HepG2 (cell line): ENCODE measurements at regions not wholly inside any gene's neighbourhood (a gene's known extent, or its start where the extent isn't known, plus 50 kb on each side); places are given as distances from the start of the nearest gene placed in this dataset.

Experiments used
- ATAC-seq: fragments of 200-7000 bp; cut with Tn5 transposase; 3 replicates; pipeline ENCODE4 v1.9.1; 2020; ENCODE audit warnings: mild to moderate bottlenecking, moderate library complexity
- BruUV-seq: library from RNA; stranded (reverse); fragments of 400-500 nt; replicated peaks from 2 replicates; lab custom pipeline; 2021; lab: Mats Ljungman, UMichigan
- CTCF ChIA-PET: fragments of 300-600 bp; formaldehyde crosslinking; extraction: SDS; loops from one replicate; lab custom pipeline; 2021; ENCODE audit warnings: low total read pairs, inconsistent platforms, low intra/inter-chr PET ratio; lab: Yijun Ruan, JAX
- POLR2A ChIA-PET: fragments of 350-600 bp; sonication (Branson Sonifier 250); formaldehyde crosslinking; loops from one replicate; lab custom pipeline; 2020; ENCODE audit warnings: antibody characterized with exemption, inconsistent platforms; lab: Yijun Ruan, JAX
- DNase-seq: peaks from one replicate; pipeline ENCODE4 v3.0.0-alpha.2; 2015; ENCODE audit warnings: low spot score
- FAIRE-seq: peaks from 3 replicates; lab custom pipeline; 2011; peaks lifted over from hg19 to GRCh38; lab: Jason Lieb, UNC
- H2AFZ ChIP-seq: one replicate; pipeline ENCODE4 v1.6.1; 2011; ENCODE audit warnings: low read length, inconsistent platforms
- H3K27ac ChIP-seq: fragments of 300-600 bp; 3 replicates; pipeline ENCODE4 v1.8.0; 2011; ENCODE audit warnings: mixed run types, mild to moderate bottlenecking, mixed read lengths, low read length, inconsistent platforms; ENCODE audit not compliant: insufficient read depth; ENCODE audit errors: extremely low read length
- H3K27me3 ChIP-seq, 2 experiments: fragments of 200-600 bp in 1 of 2; 2 replicates in 1 of 2; 3 replicates in 1 of 2; pipeline versions ENCODE4 v1.6.0 to v1.8.0; 2011; ENCODE audit warnings: low read length in 2 of 2, mild to moderate bottlenecking in 2 of 2, moderate library complexity in 2 of 2, inconsistent platforms in 1 of 2; ENCODE audit not compliant: insufficient read depth in 2 of 2, control insufficient read depth in 1 of 2
- H3K36me3 ChIP-seq, 2 experiments: fragments of 200-600 bp in 1 of 2; replicated peaks in 1 of 2; 2 replicates in 1 of 2; 3 replicates in 1 of 2; pipeline versions ENCODE4 v1.5.1 to v1.8.0; 2011; ENCODE audit warnings: low read length in 2 of 2, inconsistent platforms in 1 of 2; ENCODE audit not compliant: insufficient read depth in 2 of 2, control insufficient read depth in 1 of 2
- H3K4me1 ChIP-seq: 2 replicates; pipeline ENCODE4 v1.5.1; 2012; ENCODE audit warnings: low read length, inconsistent platforms; ENCODE audit not compliant: insufficient read depth
- H3K4me2 ChIP-seq: 2 replicates; pipeline ENCODE4 v1.6.0; 2011; ENCODE audit warnings: low read depth, low read length, inconsistent platforms
- H3K4me3 ChIP-seq, 3 experiments: fragments of 200-600 bp in 1 of 3; sonication (generic), shearing (Covaris generic) in 1 of 3; replicated peaks in 1 of 3; 2 replicates each; pipeline ENCODE4 v1.5.1; 2011 to 2016; ENCODE audit warnings: low read length in 3 of 3, inconsistent platforms in 2 of 3, low read depth in 2 of 3, mild to moderate bottlenecking in 2 of 3, control low read depth in 1 of 3, mixed read lengths in 1 of 3; ENCODE audit not compliant: insufficient read depth in 1 of 3
- H3K79me2 ChIP-seq: one replicate; pipeline ENCODE4 v1.6.1; 2011; ENCODE audit warnings: low read length, inconsistent platforms; ENCODE audit not compliant: insufficient read depth
- H3K9ac ChIP-seq: 2 replicates; pipeline ENCODE4 v1.6.0; 2011; ENCODE audit warnings: mild to moderate bottlenecking, low read depth, low read length, inconsistent platforms; ENCODE audit not compliant: insufficient read depth
- H3K9me3 ChIP-seq: 2 replicates; pipeline ENCODE4 v1.5.1; 2012; ENCODE audit warnings: mild to moderate bottlenecking, low read length
- H4K20me1 ChIP-seq: 2 replicates; pipeline ENCODE4 v1.6.0; 2011; ENCODE audit warnings: inconsistent platforms, mild to moderate bottlenecking, low read length, moderate library complexity; ENCODE audit not compliant: insufficient read depth
- CBX1 ChIP-seq: IDR thresholded peaks from one replicate; pipeline ENCODE4 v1.6.1; 2016; ENCODE audit warnings: antibody characterized with exemption, low read depth
- FOXP1 ChIP-seq, 2 experiments: fragments of 450-650 bp in 1 of 2; IDR thresholded peaks; 2 replicates each; pipeline ENCODE4 v1.6.1; 2017 to 2018; ENCODE audit warnings: antibody characterized with exemption in 1 of 2
- KLF13 ChIP-seq: sonication (generic); formaldehyde crosslinking; IDR thresholded peaks from 2 replicates; pipeline ENCODE4 v1.4.0; 2020; ENCODE audit warnings: mild to moderate bottlenecking, missing genetic modification reagents
- RBFOX2 ChIP-seq: fragments of 200-400 bp; formaldehyde crosslinking; IDR thresholded peaks from 2 replicates; pipeline ENCODE4 v1.6.1; 2017; ENCODE audit warnings: low read depth, mild to moderate bottlenecking, low read length
- ZNF496 ChIP-seq: sonication (generic); formaldehyde crosslinking; IDR thresholded peaks from 2 replicates; pipeline ENCODE4 v1.8.1; 2023; ENCODE audit warnings: mild to moderate bottlenecking, moderate library complexity, missing genetic modification reagents; ENCODE audit not compliant: insufficient replicate concordance
- ZSCAN20 ChIP-seq: sonication (generic); formaldehyde crosslinking; IDR thresholded peaks from 2 replicates; pipeline ENCODE4 v1.4.0; 2020; ENCODE audit warnings: missing genetic modification reagents, mild to moderate bottlenecking, borderline replicate concordance
- WGBS: methylation state at CpG from one replicate; pipeline ENCODE4 v1.1.6; 2017; ENCODE audit warnings: low lambda C conversion rate; 5-methylcytosine and 5-hydroxymethylcytosine counted together
- in situ Hi-C: cut with HindIII; loops from 2 replicates; pipeline ENCODE4 v1.10.0; 2017; ENCODE audit warnings: low pct_unique_long_range_greater_than_20kb; ENCODE audit not compliant: extremely low pct_ligation_motif_present
- intact Hi-C: fragments of 100-400 bp; cut with micrococcal nuclease; formaldehyde crosslinking; loops from one replicate; pipeline ENCODE4 v1.10.0; 2022; ENCODE audit not compliant: unreplicated experiment
- TF ChIP-seq, protein P1 (sequence below): sonication (generic); formaldehyde crosslinking; IDR thresholded peaks from 2 replicates; pipeline ENCODE4 v1.5.1; 2020; ENCODE audit warnings: mild to moderate bottlenecking, missing genetic modification reagents, moderate library complexity

DNA sequence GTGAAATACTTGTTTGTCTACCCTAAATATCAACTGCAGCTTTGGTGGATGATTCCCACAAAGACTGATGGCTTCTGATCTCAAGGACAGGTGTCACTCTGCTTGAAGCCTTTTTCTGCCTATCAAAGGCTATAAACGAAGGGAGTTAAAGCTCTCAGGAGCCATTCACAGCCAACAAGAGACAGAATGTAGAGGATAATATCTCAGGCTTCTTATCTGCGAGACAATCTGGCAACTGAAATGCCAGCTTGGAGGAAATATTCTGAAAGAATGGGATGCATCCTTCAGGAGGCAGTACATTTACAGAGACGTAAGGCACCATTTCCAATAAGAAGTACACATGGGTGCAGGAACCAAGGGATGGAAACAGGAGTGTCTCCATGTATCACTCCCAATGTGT is 549.4 kb downstream of the GPAM start (continued):
- TF ChIP-seq, protein P1, sequence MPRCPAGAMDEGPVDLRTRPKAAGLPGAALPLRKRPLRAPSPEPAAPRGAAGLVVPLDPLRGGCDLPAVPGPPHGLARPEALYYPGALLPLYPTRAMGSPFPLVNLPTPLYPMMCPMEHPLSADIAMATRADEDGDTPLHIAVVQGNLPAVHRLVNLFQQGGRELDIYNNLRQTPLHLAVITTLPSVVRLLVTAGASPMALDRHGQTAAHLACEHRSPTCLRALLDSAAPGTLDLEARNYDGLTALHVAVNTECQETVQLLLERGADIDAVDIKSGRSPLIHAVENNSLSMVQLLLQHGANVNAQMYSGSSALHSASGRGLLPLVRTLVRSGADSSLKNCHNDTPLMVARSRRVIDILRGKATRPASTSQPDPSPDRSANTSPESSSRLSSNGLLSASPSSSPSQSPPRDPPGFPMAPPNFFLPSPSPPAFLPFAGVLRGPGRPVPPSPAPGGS (CRISPR knock-in tag): no peak

DNA sequence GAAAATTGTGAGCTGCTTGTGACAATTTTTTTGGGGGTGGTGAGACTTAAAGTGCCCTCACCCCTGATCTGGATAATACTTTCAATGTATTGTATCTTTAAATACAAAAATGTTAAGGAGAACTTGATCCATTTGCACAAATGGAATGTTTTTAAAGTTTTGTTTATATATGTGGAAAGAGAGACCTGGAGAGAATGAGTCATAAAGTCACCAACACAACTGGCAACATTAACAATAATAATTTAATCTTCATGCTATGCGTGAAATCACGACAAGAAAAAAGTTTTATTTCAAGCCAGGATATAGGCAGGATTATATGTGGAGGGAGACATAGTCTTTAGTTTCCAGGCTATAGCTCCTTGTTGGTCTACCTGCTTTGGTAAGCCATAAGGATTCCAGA is 537.5 kb downstream of the GPAM start:
- CTCF ChIA-PET: no interaction called here
- in situ Hi-C loops (no loop called here), intact Hi-C loops (no loop called here)
- Histone ChIP-seq H3K36me3 (no peaks in the 10 kb centered on the region), H3K4me3 (no peak overlapping the region), H3K27ac (no peak overlapping the region), H3K27me3 (no peaks in the 10 kb centered on the region), H2AFZ (no peak overlapping the region), H3K4me1 (no peaks in the 10 kb centered on the region), H3K9me3 (peaks cover 21% of the 10 kb centered on the region), H3K9ac (no peak overlapping the region), H3K79me2 (no peaks in the 10 kb centered on the region), H3K4me2 (no peak overlapping the region)
- WGBS: 22% methylated on average over 2 of the region's 2 CpGs
- POLR2A ChIA-PET: no interaction called here
- TF ChIP-seq ZNF496 (CRISPR knock-in tag): no peak
- no peak for TF ChIP-seq ZSCAN20 (CRISPR knock-in tag)
- no peak for TF ChIP-seq CBX1
- TF ChIP-seq RBFOX2: no peak
- no peak for TF ChIP-seq KLF13 (CRISPR knock-in tag)
- TF ChIP-seq FOXP1 (IDR thresholded peaks at IDR 0.05): no peak
- no peak for TF ChIP-seq FOXP1 (CRISPR knock-in tag; IDR thresholded peaks at IDR 0.05)
- TF ChIP-seq, all 625 proteins: peak for 0
- DNase-seq (no peak), ATAC-seq (no peak), FAIRE-seq (no peak)
- BruUV-seq: no TSS peak
- H4K20me1 ChIP-seq: no peaks in the 10 kb centered on the region
